Activated CD4-positive, alpha-beta T cell treated with anti-CD3 and anti-CD28 coated beads, Interleukin-2, Interleukin-4, amounts not matched to agents 100 ng/mL and 50 ng/mL, durations not matched to agents 16 hours and 8 hours (primary cell): ENCODE measurements at regions not wholly inside any gene's neighbourhood (a gene's known extent, or its start where the extent isn't known, plus 50 kb on each side); places are given as distances from the start of the nearest gene placed in this dataset.
A peak's percentile ranks its signal among the peaks of the same experiment; 100 is the strongest.

ENCODE experiments used
- DNase-seq: peaks from one replicate; pipeline ENCODE4 v3.0.0-alpha.2; 2020; ENCODE audit warnings: low spot score

DNA sequence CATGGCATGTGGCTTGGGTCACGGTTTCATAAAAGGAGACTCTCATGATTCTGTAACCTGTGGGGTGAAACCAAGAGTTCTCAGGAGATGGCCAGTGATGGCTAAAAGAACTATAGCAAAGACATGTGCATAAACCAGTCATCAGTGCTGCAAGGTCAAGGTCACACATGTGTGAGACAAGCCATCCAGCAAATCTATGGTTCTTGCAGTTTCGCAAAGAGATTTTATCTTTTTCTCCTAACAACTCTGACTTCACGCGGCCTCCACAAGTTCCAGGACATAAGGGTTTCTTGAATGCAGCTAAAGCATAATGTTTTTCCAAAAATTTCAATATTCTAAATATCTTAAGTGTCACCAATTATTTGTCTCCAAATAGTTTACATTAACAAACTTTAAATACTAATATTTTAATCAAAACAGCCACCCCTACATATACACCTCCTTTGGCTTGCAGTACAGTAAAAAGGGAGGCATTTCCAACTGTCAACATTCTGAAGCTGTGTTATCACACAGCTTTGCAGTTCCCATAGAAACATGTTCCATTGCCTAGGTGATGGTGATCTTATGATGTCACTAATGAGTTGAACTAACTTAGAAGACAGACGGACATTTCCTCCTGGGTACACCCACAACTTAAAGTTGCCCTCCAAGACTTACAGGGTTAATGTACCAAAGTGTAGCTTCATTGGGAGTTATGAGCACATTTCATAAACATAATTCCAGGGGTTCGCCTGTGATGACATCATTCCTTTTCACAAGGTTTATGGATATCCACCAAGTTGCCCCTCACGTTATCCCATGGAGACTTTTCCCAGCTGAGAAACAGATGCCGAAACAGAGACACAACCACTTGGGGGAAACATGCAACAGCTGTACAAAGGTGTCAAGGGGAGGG lies 250.9 kb upstream of the PDE10A start:
- DNase-seq, result no peak

GRCh38 chr6:165910184-165910966 lies 247.3 kb upstream of the PDE10A start:
- no peak for DNase-seq

DNA sequence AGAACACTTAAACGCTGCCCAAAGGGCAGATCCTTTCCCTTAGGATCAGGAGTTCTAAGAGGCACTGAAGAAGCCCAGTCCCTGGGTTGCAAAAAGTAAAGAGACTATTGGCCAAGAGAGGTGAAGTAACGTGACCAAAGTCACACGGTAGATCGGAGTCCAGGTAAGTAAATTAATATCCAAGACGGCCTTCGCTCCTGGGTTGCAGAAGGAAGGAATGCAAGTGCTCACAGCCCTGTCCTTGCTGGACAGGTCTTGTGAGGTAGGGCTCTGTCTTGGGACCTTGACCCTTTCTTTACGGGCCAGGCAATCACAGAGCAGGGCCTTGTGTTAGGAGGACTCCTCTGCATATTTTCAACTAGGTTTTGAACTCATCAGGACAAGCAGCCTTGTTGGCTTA lies 243.7 kb upstream of the PDE10A start:
- no peak for DNase-seq

- DNase-seq, result no peak
These were observed 242.7 kb upstream of the PDE10A start for GRCh38 chr6:165905744-165906143.

DNA sequence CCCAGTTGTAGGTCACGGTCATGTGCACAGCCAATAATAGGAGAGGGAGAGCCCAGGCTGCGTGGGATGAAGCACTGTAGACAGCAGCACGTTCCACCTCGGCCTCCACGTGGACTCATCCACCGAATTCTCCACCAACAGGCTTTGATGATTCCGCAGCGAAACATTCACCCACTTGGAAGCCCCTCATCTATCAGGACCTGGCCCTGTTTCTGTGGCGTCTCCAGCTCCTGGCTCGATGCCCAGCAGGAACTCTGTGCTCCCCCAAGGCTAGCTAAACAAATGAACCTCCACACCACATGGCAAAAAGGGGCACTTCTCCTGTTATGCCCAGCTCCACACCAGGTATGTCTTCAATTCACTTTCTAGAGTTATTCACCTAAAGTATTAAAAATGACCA lies 237.9 kb upstream of the PDE10A start:
- no peak for DNase-seq

GRCh38 chr6:165899611-165900010 lies 236.6 kb upstream of the PDE10A start:
- no peak for DNase-seq

DNA sequence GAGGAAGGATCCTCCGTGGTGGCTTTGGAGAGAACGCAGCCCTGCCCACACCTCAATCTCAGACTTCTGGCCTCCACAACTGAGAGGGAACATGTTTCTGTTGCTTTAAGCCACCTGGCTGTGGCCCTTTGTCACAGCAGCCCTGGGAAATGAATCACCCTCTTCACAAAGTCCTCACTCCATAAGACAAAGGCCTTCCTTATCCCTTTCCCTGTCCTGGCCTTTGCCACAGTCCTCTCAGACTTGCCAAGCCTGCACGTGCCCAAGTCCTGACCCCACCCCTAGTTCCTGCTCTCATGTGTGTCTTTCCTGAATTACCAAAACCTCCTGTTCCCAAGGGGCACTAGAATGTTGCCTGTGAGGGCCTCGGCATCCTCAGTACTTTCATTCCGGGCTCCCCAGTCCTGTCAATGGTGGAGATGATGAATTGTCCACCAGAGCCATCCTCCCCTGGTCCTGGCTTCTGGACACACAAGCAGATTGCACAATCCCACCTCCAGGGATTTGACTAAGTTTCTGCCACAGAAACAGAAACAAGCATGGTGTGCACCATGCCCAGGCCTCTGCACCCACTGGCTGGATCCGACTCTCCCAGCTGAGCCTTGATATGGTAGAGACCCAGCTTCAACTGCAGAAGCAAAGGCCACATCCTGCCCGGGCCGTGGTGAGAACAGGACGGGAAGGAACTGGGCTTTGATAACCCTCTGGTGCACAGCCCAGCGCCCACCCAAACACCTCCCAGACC lies 232.6 kb upstream of the PDE10A start:
- DNase-seq, result no peak

GRCh38 chr6:165894171-165894825 lies 231.3 kb upstream of the PDE10A start:
- DNase-seq, result no peak

DNA sequence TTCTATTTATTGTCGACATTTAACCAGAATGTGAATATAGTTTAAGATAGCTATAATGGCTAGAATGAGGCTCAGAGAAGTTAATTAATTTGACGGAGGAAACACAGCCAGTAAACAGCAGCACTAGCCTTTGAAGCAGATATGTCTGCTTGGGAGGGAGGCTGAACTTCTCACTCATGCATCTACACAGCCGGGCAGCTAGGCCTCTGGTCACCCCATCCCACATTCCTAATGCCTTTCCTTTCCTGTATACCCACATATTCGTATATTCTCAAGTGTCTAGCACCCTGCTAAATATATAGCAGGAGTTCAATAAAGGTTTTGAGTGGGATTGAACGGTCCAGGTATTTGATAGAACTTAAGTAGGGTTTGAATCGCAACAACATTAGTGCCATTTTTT lies 230.4 kb upstream of the PDE10A start:
- no peak for DNase-seq

DNA sequence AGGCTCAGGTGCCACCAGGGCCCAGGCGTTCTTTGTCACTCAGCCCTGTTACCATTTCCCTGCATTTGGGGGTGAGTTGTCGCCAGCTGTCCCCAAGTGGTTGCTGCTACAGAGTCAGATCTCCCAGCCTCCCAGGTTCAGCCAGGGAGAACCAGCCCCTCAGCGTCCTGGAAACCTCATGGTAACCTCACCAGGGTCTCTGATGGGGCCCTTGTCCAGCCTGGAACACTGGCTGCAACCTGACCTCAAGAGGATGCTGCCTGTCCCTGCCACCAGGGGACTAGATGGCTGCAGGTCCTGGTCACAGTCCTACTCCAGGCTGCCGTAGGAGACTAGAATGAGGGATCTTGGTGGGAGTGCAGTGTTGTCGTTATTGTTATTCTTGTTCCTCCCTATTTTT lies 228.3 kb upstream of the PDE10A start:
- no peak for DNase-seq

DNA sequence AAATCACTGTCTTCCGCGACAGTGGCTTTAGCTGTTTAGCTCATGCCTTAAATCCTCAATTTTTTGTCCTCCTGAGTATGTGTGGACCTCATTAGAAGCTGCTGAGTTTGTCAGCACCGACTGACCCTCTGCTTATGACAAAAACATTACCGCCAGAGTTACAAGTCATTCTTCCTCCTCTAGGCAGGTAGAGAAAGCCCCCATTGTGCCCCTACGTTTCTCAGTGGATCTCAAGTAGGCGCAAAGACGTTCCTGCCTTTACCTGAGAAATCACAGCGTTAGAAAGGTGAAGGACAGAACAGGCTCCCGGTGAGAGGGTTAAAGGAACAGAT lies 227.3 kb upstream of the PDE10A start:
- DNase-seq, result no peak

DNA sequence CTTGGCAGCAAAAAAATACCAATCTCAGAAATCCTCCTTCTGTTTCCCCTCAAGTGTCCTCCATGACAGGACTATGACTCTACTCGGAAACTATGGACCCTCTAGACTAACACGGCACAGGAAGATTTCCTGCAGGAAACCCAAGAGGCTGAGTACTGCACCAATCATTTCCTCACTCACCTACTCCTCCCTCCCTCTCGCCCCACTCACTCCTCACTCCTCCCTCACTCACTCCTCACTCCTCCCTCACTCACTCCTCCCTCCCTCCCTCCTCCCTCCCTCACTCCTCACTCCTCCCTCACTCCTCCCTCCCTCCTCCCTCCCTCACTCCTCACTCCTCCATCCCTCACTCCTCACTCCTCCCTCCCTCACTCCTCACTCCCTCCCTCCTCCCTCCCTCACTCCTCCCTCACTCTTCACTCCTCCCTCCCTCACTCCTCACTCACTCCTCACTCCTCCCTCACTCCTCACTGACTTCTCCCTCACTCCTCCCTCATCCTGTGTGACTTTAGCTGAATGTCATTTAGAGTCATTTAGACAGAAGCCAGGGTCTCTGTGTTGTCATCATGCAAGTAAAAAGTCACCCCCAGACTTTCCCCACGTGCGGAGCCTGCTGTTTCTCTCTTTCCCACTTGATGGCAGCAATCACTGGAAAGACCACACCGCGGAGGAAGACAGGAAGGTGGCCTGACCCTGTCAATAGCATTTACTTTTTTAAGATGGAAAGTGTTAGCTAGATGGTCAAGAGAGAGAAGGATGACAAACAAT lies 226.8 kb upstream of the PDE10A start:
- DNase-seq, result no peak

DNA sequence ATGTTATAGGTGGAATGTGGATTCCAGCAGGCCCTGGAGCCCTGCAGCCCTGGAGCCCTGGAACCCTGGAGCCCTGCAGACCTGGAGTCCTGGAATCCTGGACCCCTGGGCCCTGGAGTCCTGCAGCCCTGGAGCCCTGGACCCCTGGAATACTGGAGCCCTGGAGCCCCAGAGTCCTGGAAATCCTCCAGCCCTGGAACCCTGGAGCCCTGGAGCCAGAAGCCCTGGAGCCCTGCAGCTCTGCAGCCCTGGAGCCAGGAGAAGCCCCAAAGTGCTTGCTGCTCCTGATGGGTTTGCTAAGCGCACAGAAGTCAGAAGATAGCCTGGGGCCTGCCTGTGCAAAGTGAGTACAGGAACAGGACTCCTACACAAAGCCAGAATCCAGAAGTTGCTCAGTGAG lies 223.1 kb upstream of the PDE10A start:
- no peak for DNase-seq

DNA sequence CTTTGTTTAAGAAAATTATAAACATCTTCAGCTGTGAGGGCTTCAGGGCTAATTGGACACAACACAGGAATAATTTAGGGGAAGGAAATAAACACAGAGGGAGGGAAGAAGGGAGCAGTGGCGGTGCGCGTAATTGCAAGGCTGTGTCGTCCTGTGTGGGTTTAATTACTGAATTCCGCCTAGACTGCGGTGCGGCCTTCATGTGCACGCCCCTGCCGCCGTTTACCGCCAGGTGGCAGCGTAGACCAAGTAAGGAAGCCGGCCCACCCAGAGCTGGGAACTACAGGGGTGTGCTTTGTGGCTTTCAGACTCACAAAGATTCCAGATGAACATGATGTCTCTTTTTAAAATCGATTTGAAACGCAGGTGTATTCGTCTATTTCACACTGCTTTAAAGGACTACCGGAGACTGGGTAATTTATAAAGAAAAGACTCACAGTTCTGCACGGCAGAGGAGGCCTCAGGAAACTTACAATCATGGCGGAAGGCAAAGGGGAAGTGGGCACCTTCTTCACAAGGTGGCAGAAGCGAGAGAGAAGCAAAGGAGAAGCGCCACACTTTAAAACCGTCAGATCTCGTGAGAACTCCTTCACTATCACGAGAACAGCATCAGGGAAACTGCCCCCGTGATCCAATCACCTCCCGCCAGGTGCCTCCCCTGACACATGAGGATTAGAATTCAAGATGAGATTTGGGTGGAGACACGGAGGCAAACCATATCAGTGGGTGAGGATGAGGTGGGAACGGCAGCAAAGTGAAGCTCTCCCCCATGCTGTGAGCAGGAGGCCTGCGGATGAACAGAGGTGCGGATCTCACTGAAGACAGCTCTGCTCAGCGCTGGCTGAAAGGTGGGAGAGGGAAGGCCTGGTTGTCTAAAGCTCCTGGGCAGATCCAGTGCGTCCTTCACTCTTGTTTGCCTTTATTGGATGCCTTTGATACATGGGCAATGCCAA lies 222.0 kb upstream of the PDE10A start:
- peak; percentile 63 for DNase-seq

GRCh38 chr6:165883851-165884640 lies 221.0 kb upstream of the PDE10A start:
- DNase-seq, result no peak

DNA sequence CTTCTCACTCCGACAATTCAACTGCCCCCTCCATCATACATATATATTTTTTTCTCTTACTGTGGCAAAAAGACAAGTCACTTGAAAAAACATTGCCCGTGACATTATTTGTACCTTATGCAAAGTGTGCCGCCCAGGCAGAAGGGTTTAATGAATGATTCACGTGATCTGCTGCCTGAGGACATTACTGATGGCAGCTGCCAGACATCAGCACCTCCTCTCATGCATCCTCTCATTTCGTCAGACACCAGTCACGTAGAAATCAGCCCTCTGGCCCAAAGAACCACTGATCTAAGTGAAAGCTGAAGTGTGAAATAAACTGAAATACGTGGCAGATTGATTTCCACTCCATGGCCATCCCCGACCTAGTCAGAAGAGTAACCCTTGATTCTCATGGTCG lies 218.8 kb upstream of the PDE10A start:
- DNase-seq, result no peak

GRCh38 chr6:165880686-165881085 lies 217.6 kb upstream of the PDE10A start:
- no peak for DNase-seq

DNA sequence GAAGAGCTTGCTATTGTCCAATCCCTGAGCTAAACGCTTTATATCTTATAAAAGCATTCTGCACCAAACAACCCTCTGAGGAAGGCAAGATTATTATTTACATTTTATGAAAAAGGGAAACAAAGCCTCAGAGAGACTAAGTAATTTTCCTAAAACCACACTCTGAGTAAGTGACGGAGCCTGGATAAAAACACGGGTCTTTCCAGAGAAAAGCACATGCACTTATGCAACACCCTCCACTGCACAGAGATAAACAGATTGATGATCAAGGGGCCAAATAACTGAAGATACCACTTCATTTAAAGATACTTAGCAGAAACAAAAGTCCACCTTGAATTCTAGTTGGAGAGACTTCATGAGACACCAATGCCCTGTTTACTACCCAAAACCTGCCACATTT lies 214.7 kb upstream of the PDE10A start:
- no peak for DNase-seq

GRCh38 chr6:165877192-165877591 lies 214.2 kb upstream of the PDE10A start:
- DNase-seq, result no peak

DNA sequence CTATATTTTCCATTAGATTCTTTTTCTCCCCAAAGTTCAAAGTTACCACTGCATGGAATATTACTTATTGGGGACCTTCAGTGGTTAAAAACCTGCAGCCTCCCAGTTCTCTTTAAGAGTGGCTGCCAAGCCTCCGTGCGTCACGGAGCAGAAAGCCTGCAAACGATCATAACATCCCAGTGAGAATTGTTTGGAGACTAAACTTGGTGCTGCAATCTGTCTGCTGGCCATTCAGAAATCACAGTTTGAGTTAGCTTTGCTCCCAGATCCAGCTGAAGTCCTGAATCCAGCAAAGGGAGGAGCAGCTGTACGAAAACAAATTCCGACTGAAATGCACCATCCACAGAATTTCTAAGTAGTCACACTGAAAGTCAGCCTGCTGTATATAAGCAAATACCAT lies 213.5 kb upstream of the PDE10A start:
- no peak for DNase-seq
